ENCODE measurements at regions not wholly inside any gene's neighbourhood (a gene's known extent, or its start where the extent isn't known, plus 50 kb on each side); places are given as distances from the start of the nearest gene placed in this dataset.

GRCh38 chr13:73245246-73245645, 186.4 kb downstream of the KLF5 start:
- H3K4me1 Mint-ChIP-seq = no peaks in the 10 kb centered on the region
- H3K36me3 Mint-ChIP-seq = no peaks in the 10 kb centered on the region
- DNase-seq (no peak), ATAC-seq (replicated peaks) (no peak)
- no peak overlapping the region for H3K4me3 Mint-ChIP-seq
- peaks cover 0 to 1% of the 10 kb centered on the region in 2 donors for H3K9me3 Mint-ChIP-seq
- no peak overlapping the region for H3K27ac Mint-ChIP-seq
- H3K27me3 Mint-ChIP-seq = no peaks in the 10 kb centered on the region

- ATAC-seq (replicated peaks) (no peak), DNase-seq (no peak)
- Mint-ChIP-seq H3K27me3 (no peaks in the 10 kb centered on the region), H3K4me3 (no peak overlapping the region), H3K9me3 (no peaks in the 10 kb centered on the region), H3K27ac (no peak overlapping the region), H3K36me3 (no peaks in the 10 kb centered on the region), H3K4me1 (no peaks in the 10 kb centered on the region)
Observed at GRCh38 chr13:73244467-73244866, 185.7 kb downstream of the KLF5 start.

GRCh38 chr13:73242515-73243015, 183.8 kb downstream of the KLF5 start:
- no peak for ATAC-seq (replicated peaks)
- Mint-ChIP-seq H3K27ac (no peak overlapping the region), H3K4me3 (no peak overlapping the region), H3K9me3 (peaks cover 0 to 2% of the 10 kb centered on the region in 2 donors), H3K36me3 (no peaks in the 10 kb centered on the region), H3K4me1 (no peaks in the 10 kb centered on the region), H3K27me3 (no peaks in the 10 kb centered on the region)
- no peak for DNase-seq

GRCh38 chr13:73240193-73240592, 181.4 kb downstream of the KLF5 start:
- Mint-ChIP-seq H3K4me3 (no peak overlapping the region), H3K4me1 (no peaks in the 10 kb centered on the region), H3K27ac (no peak overlapping the region), H3K9me3 (peaks cover 0 to 2% of the 10 kb centered on the region in 2 donors), H3K27me3 (no peaks in the 10 kb centered on the region), H3K36me3 (no peaks in the 10 kb centered on the region)
- no peak for DNase-seq
- no peak for ATAC-seq (replicated peaks)

- no peak overlapping the region for H3K27ac Mint-ChIP-seq
- no peaks in the 10 kb centered on the region for H3K36me3 Mint-ChIP-seq
- DNase-seq (no peak), ATAC-seq (replicated peaks) (no peak)
- H3K4me1 Mint-ChIP-seq = no peaks in the 10 kb centered on the region
- peaks cover 2 to 3% of the 10 kb centered on the region in 2 donors for H3K9me3 Mint-ChIP-seq
- H3K4me3 Mint-ChIP-seq = no peak overlapping the region
- no peaks in the 10 kb centered on the region for H3K27me3 Mint-ChIP-seq
Observed at GRCh38 chr13:73235385-73235784, 176.6 kb downstream of the KLF5 start.

GRCh38 chr13:73231471-73231870, 172.7 kb downstream of the KLF5 start:
- no peak for DNase-seq
- Mint-ChIP-seq H3K4me3 (no peak overlapping the region), H3K27ac (no peak overlapping the region), H3K4me1 (no peaks in the 10 kb centered on the region), H3K36me3 (no peaks in the 10 kb centered on the region), H3K9me3 (peaks cover 1 to 3% of the 10 kb centered on the region in 2 donors), H3K27me3 (no peaks in the 10 kb centered on the region)
- no peak for ATAC-seq (replicated peaks)

- no peaks in the 10 kb centered on the region for H3K27me3 Mint-ChIP-seq
- H3K36me3 Mint-ChIP-seq = no peaks in the 10 kb centered on the region
- H3K4me1 Mint-ChIP-seq = no peaks in the 10 kb centered on the region
- no peak overlapping the region for H3K4me3 Mint-ChIP-seq
- H3K9me3 Mint-ChIP-seq = peaks cover 1 to 3% of the 10 kb centered on the region in 2 donors
- no peak for ATAC-seq (replicated peaks)
- DNase-seq = no peak
- H3K27ac Mint-ChIP-seq = no peak overlapping the region
Observed at GRCh38 chr13:73230716-73231115, 171.9 kb downstream of the KLF5 start.

GRCh38 chr13:73228546-73228945, 169.7 kb downstream of the KLF5 start:
- H3K36me3 Mint-ChIP-seq = no peaks in the 10 kb centered on the region
- no peak for DNase-seq
- H3K4me1 Mint-ChIP-seq = no peaks in the 10 kb centered on the region
- H3K9me3 Mint-ChIP-seq = peaks cover 1 to 3% of the 10 kb centered on the region in 2 donors
- H3K27me3 Mint-ChIP-seq = no peaks in the 10 kb centered on the region
- ATAC-seq (replicated peaks) = no peak
- H3K4me3 Mint-ChIP-seq = no peak overlapping the region
- H3K27ac Mint-ChIP-seq = no peak overlapping the region

- H3K4me1 Mint-ChIP-seq = no peaks in the 10 kb centered on the region
- H3K9me3 Mint-ChIP-seq = peaks cover 0 to 1% of the 10 kb centered on the region in 2 donors
- no peaks in the 10 kb centered on the region for H3K27me3 Mint-ChIP-seq
- no peak overlapping the region for H3K4me3 Mint-ChIP-seq
- DNase-seq (no peak), ATAC-seq (replicated peaks) (no peak)
- H3K27ac Mint-ChIP-seq = no peak overlapping the region
- no peaks in the 10 kb centered on the region for H3K36me3 Mint-ChIP-seq
Observed at GRCh38 chr13:73225990-73226389, 167.2 kb downstream of the KLF5 start.

- no peaks in the 10 kb centered on the region for H3K27me3 Mint-ChIP-seq
- H3K9me3 Mint-ChIP-seq = peaks cover 0 to 1% of the 10 kb centered on the region in 2 donors
- ATAC-seq (replicated peaks) (no peak), DNase-seq (no peak)
- no peak overlapping the region for H3K4me3 Mint-ChIP-seq
- H3K36me3 Mint-ChIP-seq = no peaks in the 10 kb centered on the region
- no peaks in the 10 kb centered on the region for H3K4me1 Mint-ChIP-seq
- no peak overlapping the region for H3K27ac Mint-ChIP-seq
Observed at GRCh38 chr13:73224703-73225102, 165.9 kb downstream of the KLF5 start.

GRCh38 chr13:73223372-73223781, 164.6 kb downstream of the KLF5 start:
- no peak overlapping the region for H3K4me3 Mint-ChIP-seq
- no peaks in the 10 kb centered on the region for H3K36me3 Mint-ChIP-seq
- no peak for ATAC-seq (replicated peaks)

GRCh38 chr13:73222627-73223305, 164.0 kb downstream of the KLF5 start:
- DNase-seq (no peak), ATAC-seq (replicated peaks) (no peak)
- peaks cover 0 to 1% of the 10 kb centered on the region in 2 donors for H3K9me3 Mint-ChIP-seq
- no peaks in the 10 kb centered on the region for H3K27me3 Mint-ChIP-seq
- H3K36me3 Mint-ChIP-seq = no peaks in the 10 kb centered on the region
- no peaks in the 10 kb centered on the region for H3K4me1 Mint-ChIP-seq
- no peak overlapping the region for H3K4me3 Mint-ChIP-seq
- no peak overlapping the region for H3K27ac Mint-ChIP-seq

More at GRCh38 chr13:73223372-73223781, 164.6 kb downstream of the KLF5 start:
- DNase-seq = no peak
- peaks cover 0 to 1% of the 10 kb centered on the region in 2 donors for H3K9me3 Mint-ChIP-seq
- no peaks in the 10 kb centered on the region for H3K4me1 Mint-ChIP-seq
- H3K27me3 Mint-ChIP-seq = no peaks in the 10 kb centered on the region
- no peak overlapping the region for H3K27ac Mint-ChIP-seq

- no peak for ATAC-seq (replicated peaks)
- H3K9me3 Mint-ChIP-seq = no peaks in the 10 kb centered on the region
- H3K4me1 Mint-ChIP-seq = no peaks in the 10 kb centered on the region
- no peak overlapping the region for H3K27ac Mint-ChIP-seq
- no peaks in the 10 kb centered on the region for H3K27me3 Mint-ChIP-seq
- H3K4me3 Mint-ChIP-seq = no peak overlapping the region
- no peak for DNase-seq
- H3K36me3 Mint-ChIP-seq = no peaks in the 10 kb centered on the region
Observed at GRCh38 chr13:73220966-73221720, 162.3 kb downstream of the KLF5 start.

- H3K27me3 Mint-ChIP-seq = no peaks in the 10 kb centered on the region
- H3K4me1 Mint-ChIP-seq = no peaks in the 10 kb centered on the region
- no peak overlapping the region for H3K27ac Mint-ChIP-seq
- H3K9me3 Mint-ChIP-seq = no peaks in the 10 kb centered on the region
- no peaks in the 10 kb centered on the region for H3K36me3 Mint-ChIP-seq
- DNase-seq = no peak
- no peak for ATAC-seq (replicated peaks)
- H3K4me3 Mint-ChIP-seq = no peak overlapping the region
Observed at GRCh38 chr13:73218181-73218580, 159.4 kb downstream of the KLF5 start.

GRCh38 chr13:73216381-73216831, 157.6 kb downstream of the KLF5 start:
- H3K27me3 Mint-ChIP-seq = no peaks in the 10 kb centered on the region
- no peaks in the 10 kb centered on the region for H3K36me3 Mint-ChIP-seq
- H3K4me3 Mint-ChIP-seq = no peak overlapping the region
- no peak for ATAC-seq (replicated peaks)
- H3K4me1 Mint-ChIP-seq = no peaks in the 10 kb centered on the region
- no peaks in the 10 kb centered on the region for H3K9me3 Mint-ChIP-seq
- H3K27ac Mint-ChIP-seq = no peak overlapping the region
- DNase-seq = no peak

Data from stimulated activated naive B cell treated with anti-CD40 and anti-IgM and Interleukin-4, amounts not matched to agents 10 μg/mL and 1 μg/mL and 100 μg/mL, for 72 hours (primary cell).